Thyroid gland (tissue), 4 donors: ENCODE measurements at regions not wholly inside any gene's neighbourhood (a gene's known extent, or its start where the extent isn't known, plus 50 kb on each side); places are given as distances from the start of the nearest gene placed in this dataset.

Source experiments
- DNase-seq, 2 donors: peaks; one replicate each; pipeline ENCODE4 v3.0.0-alpha.2; 2019
- H3K27ac ChIP-seq, 3 donors: fragments of 200-600 bp; sonication (generic); 1 replicate in 2 of 3; 2 replicates in 1 of 3; pipeline ENCODE4 v1.5.1; 2016 to 2019; ENCODE audit warnings: mild to moderate bottlenecking in 1 of 3, moderate library complexity in 1 of 3
- H3K27me3 ChIP-seq: fragments of 200-600 bp; sonication (generic); one replicate; pipeline ENCODE4 v1.5.1; 2019
- H3K36me3 ChIP-seq, 2 donors: fragments of 200-600 bp; sonication (generic); one replicate each; pipeline ENCODE4 v1.5.1; 2016 to 2019
- H3K4me1 ChIP-seq, 2 donors: fragments of 200-600 bp; sonication (generic); one replicate each; pipeline ENCODE4 v1.5.1; 2017 to 2019
- H3K4me3 ChIP-seq, 3 donors: fragments of 200-600 bp; sonication (generic); replicated peaks in 1 of 3; 1 replicate in 2 of 3; 2 replicates in 1 of 3; pipeline ENCODE4 v1.5.1; 2016; ENCODE audit warnings: mild to moderate bottlenecking in 1 of 3
- H3K9me3 ChIP-seq: fragments of 200-600 bp; sonication (generic); one replicate; pipeline ENCODE4 v1.5.1; 2017
- CTCF ChIP-seq, 6 experiments: fragments of 200-600 bp in 3 of 6; fragments of 450-650 bp in 3 of 6; sonication (generic) in 3 of 6; IDR thresholded peaks; one replicate each; pipeline ENCODE4 v1.5.1; 2016 to 2019; ENCODE audit warnings: antibody characterized with exemption in 6 of 6, mild to moderate bottlenecking in 2 of 6, inconsistent platforms in 1 of 6, moderate library complexity in 1 of 6
- POLR2A ChIP-seq, 2 donors: fragments of 450-650 bp; IDR thresholded peaks; one replicate each; pipeline ENCODE4 v1.6.1; 2017; ENCODE audit warnings: antibody characterized with exemption in 2 of 2, mild to moderate bottlenecking in 2 of 2, moderate library complexity in 1 of 2
- WGBS, 2 donors: methylation state at CpG; one replicate each; pipeline ENCODE4 v1.1.5; 2017; 5-methylcytosine and 5-hydroxymethylcytosine counted together
- intact Hi-C: fragments of 100-400 bp; cut with DNase I; formaldehyde crosslinking; loops from one replicate; pipeline ENCODE4 v1.15.1; 2023

DNA sequence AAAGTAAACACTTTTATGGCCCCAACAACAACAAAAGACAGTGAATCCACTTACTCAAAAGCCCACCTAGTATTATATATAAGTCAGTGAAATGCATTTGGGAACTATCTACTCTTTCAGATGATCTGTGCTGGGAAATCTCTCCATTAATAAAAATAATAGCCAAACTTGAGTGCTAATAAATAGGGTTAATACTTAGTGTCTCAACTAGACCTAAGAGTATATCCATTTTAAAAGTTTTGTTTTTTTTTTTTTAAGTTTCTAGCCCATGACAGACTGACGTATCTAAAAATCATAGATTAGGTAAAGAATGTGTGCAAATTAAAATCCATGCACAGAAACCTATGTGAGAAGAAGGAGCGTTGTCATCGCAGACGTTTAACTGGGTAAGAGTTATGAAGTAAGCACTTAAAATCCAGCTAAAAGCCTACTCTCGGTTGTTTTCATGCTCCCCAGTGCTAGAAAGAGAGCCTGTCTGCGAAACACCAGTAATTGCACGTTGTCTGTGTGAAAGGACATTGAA is 83.4 kb upstream of the PELI1 start:
- Histone ChIP-seq H3K4me3 (peak overlapping the region in 2 of 3 donors; percentile 14 to 28), H3K9me3 (no peaks in the 10 kb centered on the region), H3K27me3 (no peaks in the 10 kb centered on the region), H3K27ac (peak overlapping the region in 1 of 3 donors; percentile 74), H3K4me1 (peaks cover 8 to 9% of the 10 kb centered on the region in 2 donors), H3K36me3 (no peaks in the 10 kb centered on the region)
- intact Hi-C loops: no loop called here
- TF ChIP-seq POLR2A (IDR thresholded peaks at IDR 0.05): no peak
- TF ChIP-seq CTCF (IDR thresholded peaks at IDR 0.05): no peak
- no peak for DNase-seq
- 13 to 16% methylated on average over 7 of the region's 7 CpGs for WGBS, 2 donors

DNA sequence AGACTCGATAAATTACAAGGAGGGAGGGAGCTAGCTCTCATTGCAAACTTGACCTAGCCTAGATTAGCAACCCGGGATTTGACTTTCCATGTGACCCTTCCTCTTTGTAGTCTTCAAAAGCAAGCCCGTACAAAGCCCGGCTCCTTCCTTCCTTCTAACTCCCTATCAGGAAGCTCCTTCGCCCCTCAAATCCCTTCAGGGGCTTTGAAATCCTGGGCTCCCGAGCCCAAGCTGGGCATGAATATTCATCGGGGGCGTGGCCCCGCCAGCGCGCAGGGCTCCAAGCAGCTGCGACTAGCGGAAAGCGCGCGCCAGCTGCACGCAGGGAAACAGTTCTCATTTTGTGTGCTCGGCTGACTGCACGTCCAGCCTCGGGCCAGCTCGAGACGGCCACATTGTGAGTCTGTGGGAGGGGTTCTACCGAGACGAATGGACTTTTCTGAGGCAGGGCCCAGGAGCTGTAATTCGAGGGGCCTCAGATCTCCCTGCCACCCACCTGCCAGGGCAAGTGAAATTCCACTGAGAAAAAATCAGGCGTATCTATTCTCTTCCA is 84.0 kb upstream of the PELI1 start:
- WGBS, 2 donors: 2 to 3% methylated on average over 12 to 21 of the region's 26 CpGs
- TF ChIP-seq CTCF (IDR thresholded peaks at IDR 0.05): no peak
- TF ChIP-seq POLR2A (IDR thresholded peaks at IDR 0.05): peak in 1 of 2 donors; percentile 43
- Histone ChIP-seq H3K27ac (peak overlapping the region in 2 of 3 donors; percentile 43 to 74), H3K27me3 (no peaks in the 10 kb centered on the region), H3K4me3 (peak overlapping the region in 2 of 3 donors; percentile 14 to 28), H3K9me3 (no peaks in the 10 kb centered on the region), H3K36me3 (no peaks in the 10 kb centered on the region), H3K4me1 (peaks cover 7 to 9% of the 10 kb centered on the region in 2 donors)
- DNase-seq: peak; percentile 64 to 72
- intact Hi-C loops: no loop called here

DNA sequence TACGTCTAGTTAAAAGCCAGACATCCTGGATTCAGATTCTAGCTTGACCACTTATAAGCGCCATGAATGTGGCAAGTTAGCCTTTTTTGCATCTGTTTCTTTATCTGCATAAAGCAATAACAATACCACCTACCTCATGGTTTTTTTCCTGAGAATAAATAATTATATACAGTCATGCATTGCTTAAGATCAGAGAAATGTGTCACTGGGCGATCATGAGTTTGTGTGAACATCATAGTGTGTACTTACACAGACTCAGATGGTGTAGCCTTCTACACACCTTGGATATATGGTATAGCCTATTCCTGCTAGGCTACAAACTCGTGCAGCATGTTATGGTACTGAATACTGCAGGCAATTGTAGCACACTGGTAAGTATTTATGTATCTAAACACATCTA is 84.7 kb upstream of the PELI1 start:
- no peaks in the 10 kb centered on the region for H3K36me3 ChIP-seq
- no peaks in the 10 kb centered on the region for H3K27me3 ChIP-seq
- no peaks in the 10 kb centered on the region for H3K9me3 ChIP-seq
- intact Hi-C loops: no loop called here
- WGBS, 2 donors: 87 to 90% methylated on average over 4 of the region's 4 CpGs
- H3K4me3 ChIP-seq: no peak overlapping the region
- TF ChIP-seq CTCF (IDR thresholded peaks at IDR 0.05) (no peak), POLR2A (IDR thresholded peaks at IDR 0.05) (no peak)
- H3K27ac ChIP-seq: no peak overlapping the region
- H3K4me1 ChIP-seq: peaks cover 7 to 9% of the 10 kb centered on the region in 2 donors
- no peak for DNase-seq

DNA sequence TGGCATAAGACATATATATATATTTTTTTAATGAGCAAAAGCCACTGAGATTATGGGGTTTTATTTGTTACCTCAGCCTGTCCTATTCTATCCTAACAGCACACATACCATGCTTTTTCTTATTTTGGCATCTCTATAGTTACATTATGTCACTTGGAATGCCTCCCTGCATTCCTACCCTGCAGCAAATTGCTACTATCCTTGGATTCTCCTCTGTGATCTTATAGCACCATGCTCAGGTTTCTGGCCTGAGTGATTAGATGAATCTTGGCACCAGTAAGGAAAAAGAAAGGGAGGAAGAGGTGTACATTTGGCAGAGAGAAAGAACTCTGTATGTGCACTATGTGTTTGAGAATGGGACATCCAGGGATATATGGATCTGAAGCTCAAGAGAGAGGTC is 86.3 kb upstream of the PELI1 start:
- Histone ChIP-seq H3K27me3 (no peaks in the 10 kb centered on the region), H3K4me3 (no peak overlapping the region), H3K36me3 (no peaks in the 10 kb centered on the region), H3K27ac (no peak overlapping the region), H3K9me3 (no peaks in the 10 kb centered on the region), H3K4me1 (peaks cover 7 to 9% of the 10 kb centered on the region in 2 donors)
- intact Hi-C loops: no loop called here
- TF ChIP-seq CTCF (IDR thresholded peaks at IDR 0.05) (no peak), POLR2A (IDR thresholded peaks at IDR 0.05) (no peak)
- no peak for DNase-seq

GRCh38 chr2:64232266-64232665 is 88.0 kb upstream of the PELI1 start:
- Histone ChIP-seq H3K27ac (no peak overlapping the region), H3K4me1 (peaks cover 4 to 8% of the 10 kb centered on the region in 2 donors), H3K36me3 (no peaks in the 10 kb centered on the region), H3K27me3 (no peaks in the 10 kb centered on the region), H3K4me3 (no peak overlapping the region), H3K9me3 (no peaks in the 10 kb centered on the region)
- WGBS, 2 donors: 90 to 95% methylated on average over 2 of the region's 2 CpGs
- intact Hi-C loops: no loop called here
- TF ChIP-seq POLR2A (IDR thresholded peaks at IDR 0.05): no peak
- no peak for TF ChIP-seq CTCF (IDR thresholded peaks at IDR 0.05)
- DNase-seq: no peak
